Stimulated activated CD8-positive, alpha-beta memory T cell treated with anti-CD3 and anti-CD28 coated beads, Interleukin-2, amount 100 ng/mL, for 48 hours (primary cell): ENCODE measurements at regions not wholly inside any gene's neighbourhood (a gene's known extent, or its start where the extent isn't known, plus 50 kb on each side); places are given as distances from the start of the nearest gene placed in this dataset.

ENCODE experiments used
- DNase-seq, 2 donors: peaks; one replicate each; pipeline ENCODE4 v3.0.0-alpha.2; 2020; ENCODE audit warnings: low read depth in 2 of 2

GRCh38 chr15:27619204-27619603, 479.9 kb downstream of the OCA2 start:
- no peak for DNase-seq

DNA sequence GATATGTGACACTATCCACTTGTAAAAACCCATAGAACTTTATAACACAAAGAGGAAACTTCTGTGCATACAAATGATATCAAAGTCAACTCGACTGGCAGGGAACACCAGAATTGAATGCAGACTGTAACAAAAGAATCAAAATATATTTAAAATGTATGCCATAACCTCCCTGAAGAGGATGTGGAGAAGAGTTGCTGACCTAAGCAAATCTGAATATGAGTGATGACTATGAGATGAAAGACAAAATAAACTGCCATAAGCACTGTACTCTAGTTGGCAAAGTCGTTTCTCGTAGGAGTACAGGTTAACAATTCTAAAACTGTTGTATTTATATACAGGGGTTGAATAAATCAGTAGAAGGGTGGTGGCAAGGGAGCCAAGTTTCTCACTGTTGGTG, 482.1 kb downstream of the OCA2 start:
- no peak for DNase-seq

DNA sequence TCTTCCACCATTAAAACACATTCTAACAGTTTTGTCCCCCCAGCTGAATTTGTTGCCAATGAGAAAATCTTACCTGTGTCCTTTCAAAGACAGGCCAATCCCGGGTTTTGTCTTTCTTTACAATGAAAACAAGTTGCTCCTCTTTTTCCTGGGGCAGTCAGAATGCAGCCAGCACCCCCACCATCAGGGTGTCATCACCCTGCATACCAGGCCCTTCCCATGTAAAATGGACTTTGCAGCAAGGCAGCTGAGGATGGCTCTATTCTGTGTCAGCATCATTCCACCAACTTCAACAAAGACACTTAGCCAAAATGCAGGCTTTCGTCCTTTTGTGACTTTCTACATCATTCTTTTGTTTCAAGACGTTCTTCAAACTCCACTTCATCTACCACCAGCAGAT, 490.9 kb downstream of the OCA2 start:
- no peak for DNase-seq

DNA sequence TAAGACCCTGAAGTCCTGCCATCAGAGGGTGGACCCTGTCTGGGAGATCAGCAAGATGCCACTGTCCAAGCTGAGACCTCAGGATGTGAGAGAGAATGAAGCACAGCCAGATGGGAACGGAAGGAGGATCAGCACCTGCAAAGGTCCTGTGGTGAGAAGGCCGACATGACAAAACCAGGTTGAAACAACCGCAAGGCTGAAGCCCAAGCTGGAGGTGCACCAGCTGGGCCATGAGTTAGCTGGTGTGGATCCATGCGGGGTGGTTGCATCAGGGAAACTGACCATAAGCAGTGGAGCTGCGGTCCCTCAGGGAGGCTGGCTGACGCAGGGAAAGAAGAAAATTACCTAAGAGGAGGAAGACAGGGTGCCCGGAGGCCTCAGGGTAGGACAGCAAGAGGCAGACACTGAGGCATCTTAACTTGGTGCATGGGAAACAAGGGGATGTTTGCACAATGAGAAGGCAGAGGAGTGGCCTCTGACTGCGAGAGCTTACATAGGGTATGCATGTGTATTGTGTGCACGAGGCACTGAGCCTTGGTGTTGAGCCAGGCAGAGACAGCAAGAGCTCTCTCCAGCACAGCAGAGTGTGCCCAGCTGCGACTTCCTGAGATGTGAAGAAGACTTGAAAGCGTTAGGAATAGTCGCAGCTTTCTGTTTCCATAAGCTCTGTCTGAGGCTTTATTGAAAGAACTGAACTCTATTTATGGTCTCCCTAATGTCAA, 497.7 kb downstream of the OCA2 start:
- no peak for DNase-seq

GRCh38 chr15:27599034-27599433, 500.1 kb downstream of the OCA2 start:
- DNase-seq, result no peak

DNA sequence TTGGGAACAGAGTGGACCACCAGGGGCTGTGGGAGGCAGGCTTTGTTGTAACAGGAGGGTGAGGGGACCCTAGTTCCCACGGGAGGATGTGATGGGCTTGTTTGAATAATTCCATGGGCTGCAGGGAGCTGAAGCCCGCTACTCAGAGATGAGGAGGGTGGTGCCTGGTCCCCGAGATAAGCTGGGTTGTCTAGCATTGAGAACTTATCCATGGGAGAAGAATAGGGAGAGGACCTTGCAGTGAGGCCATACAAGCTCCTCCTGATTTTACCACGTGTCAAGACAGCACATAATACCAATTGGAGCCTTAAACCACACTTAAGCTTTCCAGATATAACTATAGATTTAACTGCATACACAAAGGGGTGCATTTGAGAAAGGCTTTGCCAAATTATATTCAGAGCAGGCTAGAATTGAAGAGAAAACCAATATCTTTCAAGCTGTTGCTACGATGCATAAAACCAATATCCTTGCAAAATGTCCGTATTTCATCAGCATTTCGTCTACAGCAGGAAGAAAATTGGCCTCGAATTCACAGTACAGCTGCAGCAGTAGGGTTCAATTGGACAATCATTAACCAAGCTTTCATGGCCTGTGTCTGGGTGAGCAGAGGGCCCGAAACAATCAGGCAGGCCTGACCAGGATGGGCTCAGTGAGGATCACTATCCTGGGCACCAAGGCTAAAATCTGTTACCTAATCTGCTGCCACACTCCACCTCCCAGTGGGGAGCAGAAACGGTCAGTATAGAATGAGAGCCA, 500.7 kb downstream of the OCA2 start:
- DNase-seq, result no peak

DNA sequence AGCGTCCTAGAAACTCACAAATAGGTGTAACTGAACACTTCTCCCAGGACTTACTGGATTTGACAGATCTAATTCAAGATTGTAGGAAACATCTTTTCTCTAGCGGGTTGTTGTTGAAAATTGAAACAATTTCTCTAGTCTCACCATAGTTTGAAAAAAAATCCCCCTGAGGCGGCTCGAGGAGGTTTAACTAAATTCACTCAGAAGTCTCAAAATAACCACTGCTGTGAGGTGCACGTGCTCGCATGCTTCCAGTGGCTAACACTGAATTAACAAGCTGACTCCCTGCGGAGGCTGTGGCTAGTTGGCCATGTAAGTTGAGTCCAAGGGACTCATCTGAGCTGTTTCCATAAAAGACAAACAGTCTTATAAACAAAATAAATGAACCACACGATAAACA, 503.9 kb downstream of the OCA2 start:
- DNase-seq, result no peak

DNA sequence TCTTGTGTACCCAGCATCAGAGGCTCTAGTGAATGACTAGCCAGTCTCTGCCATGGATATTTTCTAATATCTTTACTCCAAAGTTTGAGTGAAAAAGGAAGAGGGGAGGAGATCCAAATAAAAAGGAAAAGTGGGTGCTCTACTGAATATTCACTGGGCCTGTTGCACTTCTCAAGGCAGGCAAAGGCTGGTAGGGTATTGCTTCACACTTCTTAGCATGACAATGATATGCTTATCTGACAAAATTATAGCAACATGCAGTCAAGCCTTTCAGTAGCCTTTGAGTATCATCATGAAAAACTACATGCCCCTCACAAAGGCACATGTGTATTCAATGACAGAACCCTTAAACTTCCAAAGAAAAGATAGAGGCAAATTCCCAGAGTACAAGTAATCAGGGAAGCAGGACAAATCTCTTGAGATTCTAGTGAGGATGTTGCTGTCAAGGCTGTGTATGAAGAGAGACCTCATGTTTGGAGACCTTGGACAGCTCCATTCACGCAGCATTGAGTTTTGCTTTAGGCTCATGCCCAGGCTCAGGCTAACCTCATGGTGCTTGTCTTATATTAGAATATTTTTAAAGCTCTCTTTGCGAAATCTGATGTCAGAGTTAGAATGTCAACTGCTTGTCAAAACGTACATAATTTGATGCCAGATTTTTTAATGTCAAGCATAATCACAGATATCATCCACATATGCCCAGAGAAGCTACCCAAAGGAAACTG, 506.9 kb downstream of the OCA2 start:
- DNase-seq, result no peak
